Spleen (tissue), 7 donors: ENCODE measurements at regions not wholly inside any gene's neighbourhood (a gene's known extent, or its start where the extent isn't known, plus 50 kb on each side); places are given as distances from the start of the nearest gene placed in this dataset.

Experiments
- CTCF ChIP-seq, 11 experiments: fragments of 200-600 bp in 7 of 11; fragments of 450-650 bp in 4 of 11; sonication (generic) in 4 of 11; IDR thresholded peaks in 8 of 11; conservative IDR thresholded peaks in 3 of 11; 1 replicate in 7 of 11; 2 replicates in 4 of 11; pipeline versions ENCODE4 v1.4.0 to v1.8.0; 2016 to 2021; ENCODE audit warnings: antibody characterized with exemption in 11 of 11, inconsistent platforms in 4 of 11, mild to moderate bottlenecking in 1 of 11
- POLR2AphosphoS5 ChIP-seq, 3 donors: sonication (generic); formaldehyde crosslinking; IDR thresholded peaks; one replicate each; pipeline ENCODE4 v1.5.1; 2017; ENCODE audit warnings: antibody characterized with exemption in 3 of 3
- donor health status: DM: no; HTN: no; CAD: no; lungs with moderate emphysema.
- donor health status: DM: no; HTN: no; CAD: no.
- donor health status: DM: no; HTN: no; CAD: no.

DNA sequence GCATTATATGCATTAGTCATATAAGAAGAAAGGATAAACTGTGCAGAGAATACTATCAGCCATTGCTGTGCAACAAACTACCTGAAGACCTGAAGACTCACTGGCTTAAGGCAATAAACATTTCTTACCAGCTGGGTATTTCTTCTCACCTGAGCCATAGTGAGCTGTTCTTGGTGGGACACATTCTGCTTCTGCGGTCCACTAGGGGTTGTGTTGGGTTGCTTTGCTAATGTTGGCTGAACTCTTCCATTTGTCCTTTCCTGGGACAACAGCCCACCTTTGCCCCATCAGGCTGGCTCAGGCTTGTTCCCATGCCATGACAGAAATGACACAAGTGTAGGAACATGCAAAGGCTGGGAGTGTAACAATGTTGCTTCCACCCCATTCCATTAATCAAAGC lies 388.6 kb downstream of the PCDH7 start:
- TF ChIP-seq CTCF (IDR thresholded peaks at IDR 0.05 in 8 of 11, conservative IDR thresholded peaks at IDR 0.05 in 3 of 11) (no peak), POLR2AphosphoS5 (IDR thresholded peaks at IDR 0.05) (no peak)
